ENCODE measurements at regions not wholly inside any gene's neighbourhood (a gene's known extent, or its start where the extent isn't known, plus 50 kb on each side); places are given as distances from the start of the nearest gene placed in this dataset.

- H3K4me1 ChIP-seq (ENCODE audit: control insufficient read depth in 2 of 2, insufficient read depth in 2 of 2, low read length in 2 of 2): no peaks in the 10 kb centered on the region
- no peaks in the 10 kb centered on the region for H3K36me3 ChIP-seq (ENCODE audit: control insufficient read depth in 2 of 3, insufficient read depth in 3 of 3, low read length in 3 of 3)
- Mint-ChIP-seq H3K27ac (no peak overlapping the region), H3K4me1 (no peaks in the 10 kb centered on the region), H3K27me3 (peaks cover 0 to 9% (median 0%) of the 10 kb centered on the region in 5 donors), H3K4me3 (no peak overlapping the region), H3K9me3 (peaks cover 0 to 3% (median 0%) of the 10 kb centered on the region in 11 donors), H3K36me3 (no peaks in the 10 kb centered on the region)
- H3K4me3 ChIP-seq (ENCODE audit: low read length): no peak overlapping the region
- peaks cover 0 to 10% (median 0%) of the 10 kb centered on the region in 3 experiments for H3K9me3 ChIP-seq (ENCODE audit: control insufficient read depth in 2 of 3, low read length in 3 of 3)
- CTCF ChIA-PET: no interaction called here
- ATAC-seq: no peak
- H3K27me3 ChIP-seq (ENCODE audit: control insufficient read depth in 2 of 2, insufficient read depth in 2 of 2, low read length in 2 of 2): no peaks in the 10 kb centered on the region
- no peak overlapping the region for H3K27ac ChIP-seq (ENCODE audit: low read depth, low read length)
- DNase-seq: no peak
- POLR2A ChIA-PET: no interaction called here
- intact Hi-C loops (cut with micrococcal nuclease): no loop called here
These were observed 82.6 kb downstream of the DHCR7 start for GRCh38 chr11:71365626-71366025.

GRCh38 chr11:71364806-71365205, 83.4 kb downstream of the DHCR7 start:
- intact Hi-C loops (cut with micrococcal nuclease): no loop called here
- no peak overlapping the region for H3K27ac ChIP-seq (ENCODE audit: low read depth, low read length)
- POLR2A ChIA-PET: no interaction called here
- Mint-ChIP-seq H3K4me1 (no peaks in the 10 kb centered on the region), H3K27me3 (peaks cover 0 to 9% (median 0%) of the 10 kb centered on the region in 5 donors), H3K4me3 (no peak overlapping the region), H3K36me3 (no peaks in the 10 kb centered on the region), H3K27ac (no peak overlapping the region), H3K9me3 (peaks cover 0 to 4% (median 0%) of the 10 kb centered on the region in 11 donors)
- H3K9me3 ChIP-seq (ENCODE audit: control insufficient read depth in 2 of 3, low read length in 3 of 3): peaks cover 0 to 10% (median 0%) of the 10 kb centered on the region in 3 experiments
- no peaks in the 10 kb centered on the region for H3K4me1 ChIP-seq (ENCODE audit: control insufficient read depth in 2 of 2, insufficient read depth in 2 of 2, low read length in 2 of 2)
- CTCF ChIA-PET: no interaction called here
- H3K27me3 ChIP-seq (ENCODE audit: control insufficient read depth in 2 of 2, insufficient read depth in 2 of 2, low read length in 2 of 2): no peaks in the 10 kb centered on the region
- no peak for DNase-seq
- H3K36me3 ChIP-seq (ENCODE audit: control insufficient read depth in 2 of 3, insufficient read depth in 3 of 3, low read length in 3 of 3): no peaks in the 10 kb centered on the region
- H3K4me3 ChIP-seq (ENCODE audit: low read length): no peak overlapping the region
- ATAC-seq: no peak

GRCh38 chr11:71364176-71364671, 84.0 kb downstream of the DHCR7 start:
- POLR2A ChIA-PET: no interaction called here
- intact Hi-C loops (cut with micrococcal nuclease): no loop called here

GRCh38 chr11:71363721-71364120, 84.5 kb downstream of the DHCR7 start:
- DNase-seq (no peak), ATAC-seq (no peak)
- no peaks in the 10 kb centered on the region for H3K4me1 ChIP-seq (ENCODE audit: control insufficient read depth in 2 of 2, insufficient read depth in 2 of 2, low read length in 2 of 2)
- CTCF ChIA-PET: no interaction called here
- H3K9me3 ChIP-seq (ENCODE audit: control insufficient read depth in 2 of 3, low read length in 3 of 3): peaks cover 0 to 10% (median 0%) of the 10 kb centered on the region in 3 experiments
- H3K36me3 ChIP-seq (ENCODE audit: control insufficient read depth in 2 of 3, insufficient read depth in 3 of 3, low read length in 3 of 3): no peaks in the 10 kb centered on the region
- Mint-ChIP-seq H3K4me1 (no peaks in the 10 kb centered on the region), H3K4me3 (no peak overlapping the region), H3K9me3 (peaks cover 0 to 8% (median 0%) of the 10 kb centered on the region in 11 donors), H3K36me3 (no peaks in the 10 kb centered on the region), H3K27ac (no peak overlapping the region), H3K27me3 (peaks cover 0 to 16% (median 8%) of the 10 kb centered on the region in 5 donors)
- H3K4me3 ChIP-seq (ENCODE audit: low read length): no peak overlapping the region
- POLR2A ChIA-PET: no interaction called here
- no peaks in the 10 kb centered on the region for H3K27me3 ChIP-seq (ENCODE audit: control insufficient read depth in 2 of 2, insufficient read depth in 2 of 2, low read length in 2 of 2)
- intact Hi-C loops (cut with micrococcal nuclease): no loop called here
- H3K27ac ChIP-seq (ENCODE audit: low read depth, low read length): no peak overlapping the region

More at GRCh38 chr11:71364176-71364671, 84.0 kb downstream of the DHCR7 start:
- peaks cover 0 to 4% (median 0%) of the 10 kb centered on the region in 11 donors for H3K9me3 Mint-ChIP-seq
- no peaks in the 10 kb centered on the region for H3K4me1 Mint-ChIP-seq
- H3K4me3 Mint-ChIP-seq: no peak overlapping the region
- ATAC-seq (no peak), DNase-seq (no peak)
- CTCF ChIA-PET: no interaction called here
- no peaks in the 10 kb centered on the region for H3K4me1 ChIP-seq (ENCODE audit: control insufficient read depth in 2 of 2, insufficient read depth in 2 of 2, low read length in 2 of 2)
- H3K27me3 Mint-ChIP-seq: peaks cover 0 to 11% (median 3%) of the 10 kb centered on the region in 5 donors
- H3K27ac ChIP-seq (ENCODE audit: low read depth, low read length): no peak overlapping the region
- H3K36me3 ChIP-seq (ENCODE audit: control insufficient read depth in 2 of 3, insufficient read depth in 3 of 3, low read length in 3 of 3): no peaks in the 10 kb centered on the region
- H3K27me3 ChIP-seq (ENCODE audit: control insufficient read depth in 2 of 2, insufficient read depth in 2 of 2, low read length in 2 of 2): no peaks in the 10 kb centered on the region
- H3K4me3 ChIP-seq (ENCODE audit: low read length): no peak overlapping the region
- no peaks in the 10 kb centered on the region for H3K36me3 Mint-ChIP-seq
- no peak overlapping the region for H3K27ac Mint-ChIP-seq
- peaks cover 0 to 10% (median 0%) of the 10 kb centered on the region in 3 experiments for H3K9me3 ChIP-seq (ENCODE audit: control insufficient read depth in 2 of 3, low read length in 3 of 3)

GRCh38 chr11:71358963-71359567, 89.1 kb downstream of the DHCR7 start:
- ATAC-seq (no peak), DNase-seq (no peak)
- H3K27me3 Mint-ChIP-seq: peaks cover 0 to 16% (median 8%) of the 10 kb centered on the region in 5 donors
- intact Hi-C loops (cut with micrococcal nuclease): no loop called here
- ChIA-PET POLR2A (interaction anchor here (0.7 kb wide), 1 partner anchor 134 kb away, joined by 3 read pairs; no protein-coding TSS in a partner anchor), CTCF (no interaction called here)
- Histone ChIP-seq H3K4me1 (ENCODE audit: control insufficient read depth in 2 of 2, insufficient read depth in 2 of 2, low read length in 2 of 2) (no peaks in the 10 kb centered on the region), H3K27me3 (ENCODE audit: control insufficient read depth in 2 of 2, insufficient read depth in 2 of 2, low read length in 2 of 2) (no peaks in the 10 kb centered on the region), H3K4me3 (ENCODE audit: low read length) (no peak overlapping the region), H3K9me3 (ENCODE audit: control insufficient read depth in 2 of 3, low read length in 3 of 3) (peaks cover 0 to 10% (median 0%) of the 10 kb centered on the region in 3 experiments), H3K36me3 (ENCODE audit: control insufficient read depth in 2 of 3, insufficient read depth in 3 of 3, low read length in 3 of 3) (no peaks in the 10 kb centered on the region), H3K27ac (ENCODE audit: low read depth, low read length) (no peak overlapping the region)
- H3K9me3 Mint-ChIP-seq: peaks cover 0 to 9% (median 0%) of the 10 kb centered on the region in 11 donors
- no peaks in the 10 kb centered on the region for H3K36me3 Mint-ChIP-seq
- H3K4me1 Mint-ChIP-seq: no peaks in the 10 kb centered on the region
- no peak overlapping the region for H3K4me3 Mint-ChIP-seq
- H3K27ac Mint-ChIP-seq: no peak overlapping the region

GRCh38 chr11:71358122-71358728, 90.0 kb downstream of the DHCR7 start:
- H3K4me3 Mint-ChIP-seq: no peak overlapping the region

More at GRCh38 chr11:71358122-71358728, 90.0 kb downstream of the DHCR7 start:
- H3K9me3 ChIP-seq (ENCODE audit: control insufficient read depth in 2 of 3, low read length in 3 of 3): peaks cover 0 to 10% (median 0%) of the 10 kb centered on the region in 3 experiments
- H3K9me3 Mint-ChIP-seq: peaks cover 0 to 9% (median 0%) of the 10 kb centered on the region in 11 donors
- H3K27me3 ChIP-seq (ENCODE audit: control insufficient read depth in 2 of 2, insufficient read depth in 2 of 2, low read length in 2 of 2): no peaks in the 10 kb centered on the region
- CTCF ChIA-PET: no interaction called here
- intact Hi-C loops (cut with micrococcal nuclease): no loop called here
- POLR2A ChIA-PET: interaction anchor here (0.6 kb wide), 1 partner anchor 206 kb away, joined by 3 read pairs; no protein-coding TSS in a partner anchor
- H3K27me3 Mint-ChIP-seq: peaks cover 0 to 17% (median 10%) of the 10 kb centered on the region in 5 donors
- H3K4me1 ChIP-seq (ENCODE audit: control insufficient read depth in 2 of 2, insufficient read depth in 2 of 2, low read length in 2 of 2): no peaks in the 10 kb centered on the region
- no peak overlapping the region for H3K27ac ChIP-seq (ENCODE audit: low read depth, low read length)
- no peak for ATAC-seq
- no peak for DNase-seq
- no peaks in the 10 kb centered on the region for H3K36me3 Mint-ChIP-seq
- H3K27ac Mint-ChIP-seq: no peak overlapping the region
- H3K4me1 Mint-ChIP-seq: no peaks in the 10 kb centered on the region
- no peaks in the 10 kb centered on the region for H3K36me3 ChIP-seq (ENCODE audit: control insufficient read depth in 2 of 3, insufficient read depth in 3 of 3, low read length in 3 of 3)
- H3K4me3 ChIP-seq (ENCODE audit: low read length): no peak overlapping the region

All from naive thymus-derived CD4-positive, alpha-beta T cell (primary cell).